ENCODE measurements at regions not wholly inside any gene's neighbourhood (a gene's known extent, or its start where the extent isn't known, plus 50 kb on each side); places are given as distances from the start of the nearest gene placed in this dataset.

- no peak for TF ChIP-seq CTCF (IDR thresholded peaks at IDR 0.05)
- TF ChIP-seq EZH2 (IDR thresholded peaks at IDR 0.05; ENCODE audit: borderline replicate concordance, insufficient read depth, low read depth, low read length, poor library complexity, severe bottlenecking), result no peak
Observed at GRCh38 chr13:79121286-79121685, 284.8 kb downstream of the RBM26 start.
